Loucy (cell line): ENCODE measurements at regions not wholly inside any gene's neighbourhood (a gene's known extent, or its start where the extent isn't known, plus 50 kb on each side); places are given as distances from the start of the nearest gene placed in this dataset.

Experiments used
- H2AFZ ChIP-seq: fragments of 200-600 bp; sonication (generic); 2 replicates; pipeline ENCODE4 v1.6.0; 2016; ENCODE audit warnings: antibody characterized with exemption, mild to moderate bottlenecking, low read length, moderate library complexity
- H3F3A ChIP-seq: fragments of 200-600 bp; 2 replicates; pipeline ENCODE4 v1.6.0; 2016; ENCODE audit warnings: antibody characterized with exemption, low read depth, mild to moderate bottlenecking
- H3K27me3 ChIP-seq: fragments of 200-600 bp; sonication (generic); 2 replicates; pipeline ENCODE4 v1.6.1; 2014; ENCODE audit warnings: low read length, mild to moderate bottlenecking; ENCODE audit not compliant: insufficient read depth, poor library complexity, severe bottlenecking
- H3K36me3 ChIP-seq: fragments of 200-600 bp; sonication (generic); 2 replicates; pipeline ENCODE4 v1.6.1; 2016; ENCODE audit warnings: low read length; ENCODE audit not compliant: insufficient read depth
- H3K4me1 ChIP-seq: fragments of 200-600 bp; sonication (generic); 2 replicates; pipeline ENCODE4 v1.5.1; 2014; ENCODE audit warnings: low read length, mild to moderate bottlenecking; ENCODE audit not compliant: insufficient read depth, poor library complexity, severe bottlenecking
- H3K4me2 ChIP-seq: fragments of 200-600 bp; sonication (generic); 2 replicates; pipeline ENCODE4 v1.6.0; 2014; ENCODE audit warnings: antibody characterized with exemption, low read length, low read depth, mild to moderate bottlenecking; ENCODE audit not compliant: poor library complexity, severe bottlenecking
- H3K4me3 ChIP-seq: fragments of 200-600 bp; sonication (generic); 2 replicates; pipeline ENCODE4 v1.5.1; 2014; ENCODE audit warnings: low read length, mild to moderate bottlenecking, mixed read lengths; ENCODE audit not compliant: poor library complexity, severe bottlenecking
- H3K79me2 ChIP-seq: fragments of 200-600 bp; sonication (generic); 2 replicates; pipeline ENCODE4 v1.6.1; 2014; ENCODE audit warnings: low read length; ENCODE audit not compliant: insufficient read depth
- H3K9ac ChIP-seq: fragments of 200-600 bp; sonication (generic); 2 replicates; pipeline ENCODE4 v1.6.0; 2014; ENCODE audit warnings: mild to moderate bottlenecking, low read depth, low read length, moderate library complexity; ENCODE audit not compliant: poor library complexity, severe bottlenecking
- H3K9me2 ChIP-seq: fragments of 200-600 bp; sonication (generic); replicated peaks from 2 replicates; pipeline ENCODE4 v1.6.1; 2016; ENCODE audit warnings: low read depth, low read length, mixed read lengths
- H3K9me3 ChIP-seq: fragments of 200-600 bp; sonication (generic); 2 replicates; pipeline ENCODE4 v1.6.1; 2014; ENCODE audit warnings: mild to moderate bottlenecking, antibody characterized with exemption, low read length, low read depth; ENCODE audit not compliant: insufficient read depth
- H4K20me1 ChIP-seq: fragments of 200-600 bp; sonication (generic); 2 replicates; pipeline ENCODE4 v1.6.0; 2014; ENCODE audit warnings: antibody characterized with exemption, low read length, mild to moderate bottlenecking; ENCODE audit not compliant: insufficient read depth, poor library complexity, severe bottlenecking
- CTCF ChIP-seq: fragments of 200-600 bp; sonication (generic); conservative IDR thresholded peaks from 2 replicates; pipeline ENCODE4 v1.5.1; 2014; ENCODE audit warnings: mild to moderate bottlenecking, antibody characterized with exemption, low read length
- EZH2phosphoT487 ChIP-seq: fragments of 200-600 bp; IDR thresholded peaks from 2 replicates; pipeline ENCODE4 v1.6.1; 2018; ENCODE audit warnings: antibody characterized with exemption, mild to moderate bottlenecking, moderate library complexity, borderline replicate concordance

DNA sequence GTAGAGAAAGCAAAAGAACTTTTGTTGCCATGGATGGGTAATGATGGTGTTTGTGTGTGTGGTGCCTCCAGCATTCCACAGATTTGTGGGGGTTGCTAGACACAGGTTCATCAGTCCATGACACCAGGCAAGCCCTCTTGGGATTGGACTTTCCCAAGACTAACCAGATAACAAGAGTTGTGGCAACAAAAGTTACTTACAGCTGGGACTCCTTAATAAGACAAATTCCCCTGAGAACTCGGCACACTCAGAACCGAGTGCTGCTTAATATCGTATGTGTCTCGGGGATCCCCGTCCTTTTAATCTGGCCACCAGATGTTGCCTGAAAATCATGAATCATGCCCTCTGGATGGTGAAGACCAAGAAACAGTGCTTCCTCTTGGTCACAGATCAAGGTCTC is 193.3 kb downstream of the AJAP1 start:
- peaks cover 5% of the 10 kb centered on the region; the same call in 1 of the 2 replicates for H3K9me3 ChIP-seq
- no peaks in the 10 kb centered on the region for H4K20me1 ChIP-seq
- H2AFZ ChIP-seq, result no peak overlapping the region
- no peaks in the 10 kb centered on the region for H3F3A ChIP-seq
- H3K9ac ChIP-seq, result no peak overlapping the region
- no peaks in the 10 kb centered on the region for H3K79me2 ChIP-seq
- H3K36me3 ChIP-seq, result no peaks in the 10 kb centered on the region
- no peak overlapping the region for H3K4me3 ChIP-seq
- H3K27me3 ChIP-seq, result no peaks in the 10 kb centered on the region
- TF ChIP-seq CTCF, result no peak
- no peak for TF ChIP-seq EZH2phosphoT487
- H3K4me1 ChIP-seq, result no peaks in the 10 kb centered on the region
- H3K4me2 ChIP-seq, result no peak overlapping the region
- no peaks in the 10 kb centered on the region for H3K9me2 ChIP-seq
